ENCODE measurements at regions not wholly inside any gene's neighbourhood (a gene's known extent, or its start where the extent isn't known, plus 50 kb on each side); places are given as distances from the start of the nearest gene placed in this dataset.

- Histone ChIP-seq H3K9me3 (ENCODE audit: control insufficient read depth, low read length) (no peaks in the 10 kb centered on the region), H3K9ac (ENCODE audit: low read length) (no peak overlapping the region), H3K4me3 (ENCODE audit: low read length) (no peak overlapping the region), H3K4me1 (ENCODE audit: control insufficient read depth, insufficient read depth, low read length) (peaks cover 10% of the 10 kb centered on the region), H3K27me3 (replicated peaks; ENCODE audit: control insufficient read depth, insufficient read depth, low read length) (no peaks in the 10 kb centered on the region), H3K36me3 (ENCODE audit: control insufficient read depth, insufficient read depth, low read length, severe bottlenecking) (no peaks in the 10 kb centered on the region)
- no peak for DNase-seq (ENCODE audit: low read depth)
Measured at GRCh38 chr3:153669527-153669926, 451.7 kb upstream of the ARHGEF26 start.

GRCh38 chr3:153670577-153670976 lies 450.6 kb upstream of the ARHGEF26 start:
- no peaks in the 10 kb centered on the region for H3K36me3 ChIP-seq (ENCODE audit: control insufficient read depth, insufficient read depth, low read length, severe bottlenecking)
- peaks cover 10% of the 10 kb centered on the region for H3K4me1 ChIP-seq (ENCODE audit: control insufficient read depth, insufficient read depth, low read length)
- DNase-seq (ENCODE audit: low read depth), result peak; percentile 47
- H3K9me3 ChIP-seq (ENCODE audit: control insufficient read depth, low read length), result no peaks in the 10 kb centered on the region
- H3K27me3 ChIP-seq (replicated peaks; ENCODE audit: control insufficient read depth, insufficient read depth, low read length), result no peaks in the 10 kb centered on the region
- H3K9ac ChIP-seq (ENCODE audit: low read length), result peak overlapping the region; percentile 1
- H3K4me3 ChIP-seq (ENCODE audit: low read length), result peak overlapping the region; percentile 10

- no peaks in the 10 kb centered on the region for H3K36me3 ChIP-seq (ENCODE audit: control insufficient read depth, insufficient read depth, low read length, severe bottlenecking)
- no peak overlapping the region for H3K9ac ChIP-seq (ENCODE audit: low read length)
- DNase-seq (ENCODE audit: low read depth), result no peak
- H3K27me3 ChIP-seq (replicated peaks; ENCODE audit: control insufficient read depth, insufficient read depth, low read length), result no peaks in the 10 kb centered on the region
- no peak overlapping the region for H3K4me3 ChIP-seq (ENCODE audit: low read length)
- peaks cover 10% of the 10 kb centered on the region for H3K4me1 ChIP-seq (ENCODE audit: control insufficient read depth, insufficient read depth, low read length)
- no peaks in the 10 kb centered on the region for H3K9me3 ChIP-seq (ENCODE audit: control insufficient read depth, low read length)
Measured at GRCh38 chr3:153673853-153674252, 447.3 kb upstream of the ARHGEF26 start.

DNA sequence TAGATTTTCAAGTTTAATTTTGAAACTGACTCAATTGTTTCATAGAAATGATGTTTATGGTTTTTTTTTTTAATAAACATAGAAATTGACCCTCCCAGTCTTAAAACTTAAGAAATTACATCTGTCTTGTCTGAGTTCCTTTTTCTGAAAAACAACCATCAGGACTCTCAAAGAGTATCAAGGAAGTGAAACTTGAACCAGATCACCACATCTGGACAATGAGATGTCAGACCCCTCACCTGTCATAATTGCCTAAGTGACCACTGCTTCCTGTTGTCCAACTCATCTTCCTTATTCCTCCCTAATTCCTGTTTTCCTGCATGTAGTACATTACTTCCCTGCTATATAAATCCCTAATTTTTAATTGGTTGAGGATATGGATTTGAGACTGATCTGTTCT lies 441.5 kb upstream of the ARHGEF26 start:
- Histone ChIP-seq H3K9ac (ENCODE audit: low read length) (no peak overlapping the region), H3K27me3 (replicated peaks; ENCODE audit: control insufficient read depth, insufficient read depth, low read length) (no peaks in the 10 kb centered on the region), H3K4me1 (ENCODE audit: control insufficient read depth, insufficient read depth, low read length) (no peaks in the 10 kb centered on the region), H3K36me3 (ENCODE audit: control insufficient read depth, insufficient read depth, low read length, severe bottlenecking) (no peaks in the 10 kb centered on the region), H3K9me3 (ENCODE audit: control insufficient read depth, low read length) (no peaks in the 10 kb centered on the region), H3K4me3 (ENCODE audit: low read length) (no peak overlapping the region)
- DNase-seq (ENCODE audit: low read depth), result no peak

DNA sequence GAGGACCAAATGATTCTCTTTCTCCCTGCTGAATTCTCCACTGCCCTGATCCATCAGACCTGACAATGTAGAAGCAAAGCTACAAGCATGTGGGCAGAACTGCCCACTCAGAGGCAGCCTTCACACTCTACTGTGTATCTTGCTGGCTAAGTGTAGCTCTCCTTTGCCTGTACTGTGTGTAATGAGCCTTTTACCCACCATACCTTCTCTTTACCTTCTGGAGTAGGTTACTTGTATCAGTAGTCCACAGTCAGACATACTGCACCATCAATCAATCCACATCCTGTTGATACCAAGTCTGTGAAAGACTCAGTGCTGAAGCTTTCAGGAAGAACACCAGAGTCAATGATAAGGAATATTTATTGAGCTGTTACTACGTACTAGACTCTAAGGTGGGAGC lies 440.7 kb upstream of the ARHGEF26 start:
- no peaks in the 10 kb centered on the region for H3K27me3 ChIP-seq (replicated peaks; ENCODE audit: control insufficient read depth, insufficient read depth, low read length)
- H3K9me3 ChIP-seq (ENCODE audit: control insufficient read depth, low read length), result no peaks in the 10 kb centered on the region
- no peak overlapping the region for H3K9ac ChIP-seq (ENCODE audit: low read length)
- H3K36me3 ChIP-seq (ENCODE audit: control insufficient read depth, insufficient read depth, low read length, severe bottlenecking), result no peaks in the 10 kb centered on the region
- H3K4me1 ChIP-seq (ENCODE audit: control insufficient read depth, insufficient read depth, low read length), result no peaks in the 10 kb centered on the region
- DNase-seq (ENCODE audit: low read depth), result no peak
- H3K4me3 ChIP-seq (ENCODE audit: low read length), result no peak overlapping the region

- no peak overlapping the region for H3K4me3 ChIP-seq (ENCODE audit: low read length)
- H3K9ac ChIP-seq (ENCODE audit: low read length), result no peak overlapping the region
- H3K36me3 ChIP-seq (ENCODE audit: control insufficient read depth, insufficient read depth, low read length, severe bottlenecking), result no peaks in the 10 kb centered on the region
- no peaks in the 10 kb centered on the region for H3K27me3 ChIP-seq (replicated peaks; ENCODE audit: control insufficient read depth, insufficient read depth, low read length)
- DNase-seq (ENCODE audit: low read depth), result no peak
- no peaks in the 10 kb centered on the region for H3K4me1 ChIP-seq (ENCODE audit: control insufficient read depth, insufficient read depth, low read length)
- H3K9me3 ChIP-seq (ENCODE audit: control insufficient read depth, low read length), result no peaks in the 10 kb centered on the region
Measured at GRCh38 chr3:153681057-153681456, 440.1 kb upstream of the ARHGEF26 start.

- DNase-seq (ENCODE audit: low read depth), result no peak
- H3K27me3 ChIP-seq (replicated peaks; ENCODE audit: control insufficient read depth, insufficient read depth, low read length), result no peaks in the 10 kb centered on the region
- no peaks in the 10 kb centered on the region for H3K4me1 ChIP-seq (ENCODE audit: control insufficient read depth, insufficient read depth, low read length)
- H3K4me3 ChIP-seq (ENCODE audit: low read length), result no peak overlapping the region
- no peaks in the 10 kb centered on the region for H3K36me3 ChIP-seq (ENCODE audit: control insufficient read depth, insufficient read depth, low read length, severe bottlenecking)
- no peak overlapping the region for H3K9ac ChIP-seq (ENCODE audit: low read length)
- H3K9me3 ChIP-seq (ENCODE audit: control insufficient read depth, low read length), result no peaks in the 10 kb centered on the region
Measured at GRCh38 chr3:153688301-153689120, 432.7 kb upstream of the ARHGEF26 start.

- no peak overlapping the region for H3K9ac ChIP-seq (ENCODE audit: low read length)
- no peaks in the 10 kb centered on the region for H3K36me3 ChIP-seq (ENCODE audit: control insufficient read depth, insufficient read depth, low read length, severe bottlenecking)
- no peaks in the 10 kb centered on the region for H3K9me3 ChIP-seq (ENCODE audit: control insufficient read depth, low read length)
- H3K4me1 ChIP-seq (ENCODE audit: control insufficient read depth, insufficient read depth, low read length), result no peaks in the 10 kb centered on the region
- no peaks in the 10 kb centered on the region for H3K27me3 ChIP-seq (replicated peaks; ENCODE audit: control insufficient read depth, insufficient read depth, low read length)
- H3K4me3 ChIP-seq (ENCODE audit: low read length), result no peak overlapping the region
- DNase-seq (ENCODE audit: low read depth), result no peak
Measured at GRCh38 chr3:153693207-153693606, 428.0 kb upstream of the ARHGEF26 start.

DNA sequence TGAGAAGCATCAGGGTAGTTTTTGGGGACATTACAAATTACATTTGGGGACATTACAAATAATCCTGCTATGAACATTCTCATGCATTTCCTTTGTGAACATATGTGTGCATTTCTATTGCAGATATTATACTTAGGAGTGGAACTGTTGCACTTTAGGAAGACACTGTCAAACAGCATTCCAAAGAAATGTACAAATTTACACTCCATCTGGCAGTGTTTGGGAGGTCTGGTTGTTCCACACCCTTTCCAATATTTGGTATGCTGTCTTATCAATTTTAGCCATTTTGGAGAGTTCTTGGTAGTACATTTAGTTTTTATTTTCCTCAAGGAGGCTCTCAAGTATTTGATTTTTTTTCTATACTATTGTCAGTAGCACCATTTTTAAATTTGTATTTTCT lies 419.1 kb upstream of the ARHGEF26 start:
- no peaks in the 10 kb centered on the region for H3K4me1 ChIP-seq (ENCODE audit: control insufficient read depth, insufficient read depth, low read length)
- no peaks in the 10 kb centered on the region for H3K36me3 ChIP-seq (ENCODE audit: control insufficient read depth, insufficient read depth, low read length, severe bottlenecking)
- no peaks in the 10 kb centered on the region for H3K9me3 ChIP-seq (ENCODE audit: control insufficient read depth, low read length)
- no peak overlapping the region for H3K4me3 ChIP-seq (ENCODE audit: low read length)
- H3K27me3 ChIP-seq (replicated peaks; ENCODE audit: control insufficient read depth, insufficient read depth, low read length), result no peaks in the 10 kb centered on the region
- DNase-seq (ENCODE audit: low read depth), result no peak
- H3K9ac ChIP-seq (ENCODE audit: low read length), result no peak overlapping the region

GRCh38 chr3:153704115-153704514 lies 417.1 kb upstream of the ARHGEF26 start:
- H3K4me1 ChIP-seq (ENCODE audit: control insufficient read depth, insufficient read depth, low read length), result no peaks in the 10 kb centered on the region
- H3K4me3 ChIP-seq (ENCODE audit: low read length), result no peak overlapping the region
- H3K27me3 ChIP-seq (replicated peaks; ENCODE audit: control insufficient read depth, insufficient read depth, low read length), result no peaks in the 10 kb centered on the region
- DNase-seq (ENCODE audit: low read depth), result no peak
- H3K36me3 ChIP-seq (ENCODE audit: control insufficient read depth, insufficient read depth, low read length, severe bottlenecking), result no peaks in the 10 kb centered on the region
- no peaks in the 10 kb centered on the region for H3K9me3 ChIP-seq (ENCODE audit: control insufficient read depth, low read length)
- H3K9ac ChIP-seq (ENCODE audit: low read length), result no peak overlapping the region

- no peaks in the 10 kb centered on the region for H3K36me3 ChIP-seq (ENCODE audit: control insufficient read depth, insufficient read depth, low read length, severe bottlenecking)
- H3K9ac ChIP-seq (ENCODE audit: low read length), result no peak overlapping the region
- H3K4me3 ChIP-seq (ENCODE audit: low read length), result no peak overlapping the region
- peaks cover 5% of the 10 kb centered on the region for H3K9me3 ChIP-seq (ENCODE audit: control insufficient read depth, low read length)
- no peaks in the 10 kb centered on the region for H3K4me1 ChIP-seq (ENCODE audit: control insufficient read depth, insufficient read depth, low read length)
- no peaks in the 10 kb centered on the region for H3K27me3 ChIP-seq (replicated peaks; ENCODE audit: control insufficient read depth, insufficient read depth, low read length)
- DNase-seq (ENCODE audit: low read depth), result no peak
Measured at GRCh38 chr3:153706706-153707105, 414.5 kb upstream of the ARHGEF26 start.

DNA sequence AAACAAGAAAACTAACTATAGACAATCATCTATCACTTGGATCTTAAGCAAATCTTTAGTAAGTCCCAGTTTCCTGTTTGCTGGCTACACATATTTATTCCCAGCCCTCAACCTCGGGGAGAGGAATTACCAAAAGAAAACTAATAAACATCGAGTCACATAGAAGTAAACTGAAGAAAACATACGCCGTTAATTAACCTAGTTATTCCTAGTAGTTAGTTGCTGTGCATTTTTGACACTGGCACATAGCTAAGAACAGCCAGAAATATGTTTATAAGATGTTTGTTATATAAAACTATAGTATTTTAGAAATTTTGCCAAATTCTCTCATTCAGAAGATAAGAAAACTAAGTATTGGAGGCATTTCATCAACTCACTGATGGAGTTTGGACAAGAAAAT lies 407.2 kb upstream of the ARHGEF26 start:
- H3K4me1 ChIP-seq (ENCODE audit: control insufficient read depth, insufficient read depth, low read length), result no peaks in the 10 kb centered on the region
- DNase-seq (ENCODE audit: low read depth), result no peak
- H3K36me3 ChIP-seq (ENCODE audit: control insufficient read depth, insufficient read depth, low read length, severe bottlenecking), result no peaks in the 10 kb centered on the region
- no peak overlapping the region for H3K4me3 ChIP-seq (ENCODE audit: low read length)
- no peak overlapping the region for H3K9ac ChIP-seq (ENCODE audit: low read length)
- H3K9me3 ChIP-seq (ENCODE audit: control insufficient read depth, low read length), result peaks cover 5% of the 10 kb centered on the region
- no peaks in the 10 kb centered on the region for H3K27me3 ChIP-seq (replicated peaks; ENCODE audit: control insufficient read depth, insufficient read depth, low read length)

Measured in adipocyte (in vitro differentiated cells).